ENCODE measurements at regions not wholly inside any gene's neighbourhood (a gene's known extent, or its start where the extent isn't known, plus 50 kb on each side); places are given as distances from the start of the nearest gene placed in this dataset.

GRCh38 chr9:82308836-82309235 is 320.3 kb downstream of the SPATA31D1 start (continued):
- TF ChIP-seq ZBTB33 (IDR thresholded peaks at IDR 0.05; ENCODE audit: extremely low read depth, insufficient replicate concordance, low read length), result no peak
- TF ChIP-seq POLR2AphosphoS5 (IDR thresholded peaks at IDR 0.05; ENCODE audit: low read depth, low read length), result no peak
- TF ChIP-seq, protein P1, sequence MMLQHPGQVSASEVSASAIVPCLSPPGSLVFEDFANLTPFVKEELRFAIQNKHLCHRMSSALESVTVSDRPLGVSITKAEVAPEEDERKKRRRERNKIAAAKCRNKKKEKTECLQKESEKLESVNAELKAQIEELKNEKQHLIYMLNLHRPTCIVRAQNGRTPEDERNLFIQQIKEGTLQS (IDR thresholded peaks at IDR 0.05), result no peak
- no peak for TF ChIP-seq EZH2 (IDR thresholded peaks at IDR 0.05)
- no peak for TF ChIP-seq SRF (IDR thresholded peaks at IDR 0.05; ENCODE audit: low read depth)
- TF ChIP-seq FOSL1 (IDR thresholded peaks at IDR 0.05; ENCODE audit: low read depth), result no peak
- TF ChIP-seq YY1 (IDR thresholded peaks at IDR 0.05; ENCODE audit: extremely low read depth, insufficient replicate concordance, low read depth, low read length), result no peak

GRCh38 chr9:82313697-82314096 is 325.1 kb downstream of the SPATA31D1 start:
- H3K9ac ChIP-seq (ENCODE audit: low read length), result no peak overlapping the region
- CTCF ChIA-PET, result no interaction called here
- POLR2A ChIA-PET, result no interaction called here
- ATAC-seq, result no peak
- RAD21 ChIA-PET (ENCODE audit: low non-redundant PET in 1 of 2, low total read pairs in 2 of 2, uncharacterized antibody in 2 of 2, unreplicated experiment in 2 of 2), result no interaction called here
- no peaks in the 10 kb centered on the region for H3K27me3 ChIP-seq (ENCODE audit: insufficient read depth, low read length)
- H3K9me2 ChIP-seq (ENCODE audit: insufficient read depth), result no peaks in the 10 kb centered on the region
- no peak overlapping the region for H2AFZ ChIP-seq (ENCODE audit: low read depth, low read length, poor library complexity, severe bottlenecking)
- no peak overlapping the region for H3K4me3 ChIP-seq (replicated peaks in 1 of 2; ENCODE audit: low read depth in 1 of 2, low read length in 2 of 2)
- BruUV-seq (replicated peaks), result no TSS peak
- H3K79me2 ChIP-seq (ENCODE audit: insufficient read depth, low read length), result no peaks in the 10 kb centered on the region
- no peak overlapping the region for H3K4me2 ChIP-seq (ENCODE audit: low read length)
- no peaks in the 10 kb centered on the region for H3K36me3 ChIP-seq (ENCODE audit: control insufficient read depth in 1 of 2, insufficient read depth in 2 of 2, low read length in 2 of 2)
- peaks cover 0 to 4% of the 10 kb centered on the region in 2 experiments; a peak in 1 of 4 replicates for H3K9me3 ChIP-seq (ENCODE audit: control insufficient read depth in 1 of 2, insufficient read depth in 1 of 2, low read depth in 1 of 2, low read length in 2 of 2)
- no peak overlapping the region for H3K27ac ChIP-seq (ENCODE audit: low read depth, low read length)
- H3K4me1 ChIP-seq (ENCODE audit: control insufficient read depth in 1 of 2, insufficient read depth in 2 of 2, low read length in 2 of 2), result no peaks in the 10 kb centered on the region
- no peaks in the 10 kb centered on the region for H4K20me1 ChIP-seq (ENCODE audit: insufficient read depth)
- no peak for DNase-seq (ENCODE audit: low read depth, low spot score)
- intact Hi-C loops (cut with micrococcal nuclease), result no loop called here
- TF ChIP-seq, protein P2, sequence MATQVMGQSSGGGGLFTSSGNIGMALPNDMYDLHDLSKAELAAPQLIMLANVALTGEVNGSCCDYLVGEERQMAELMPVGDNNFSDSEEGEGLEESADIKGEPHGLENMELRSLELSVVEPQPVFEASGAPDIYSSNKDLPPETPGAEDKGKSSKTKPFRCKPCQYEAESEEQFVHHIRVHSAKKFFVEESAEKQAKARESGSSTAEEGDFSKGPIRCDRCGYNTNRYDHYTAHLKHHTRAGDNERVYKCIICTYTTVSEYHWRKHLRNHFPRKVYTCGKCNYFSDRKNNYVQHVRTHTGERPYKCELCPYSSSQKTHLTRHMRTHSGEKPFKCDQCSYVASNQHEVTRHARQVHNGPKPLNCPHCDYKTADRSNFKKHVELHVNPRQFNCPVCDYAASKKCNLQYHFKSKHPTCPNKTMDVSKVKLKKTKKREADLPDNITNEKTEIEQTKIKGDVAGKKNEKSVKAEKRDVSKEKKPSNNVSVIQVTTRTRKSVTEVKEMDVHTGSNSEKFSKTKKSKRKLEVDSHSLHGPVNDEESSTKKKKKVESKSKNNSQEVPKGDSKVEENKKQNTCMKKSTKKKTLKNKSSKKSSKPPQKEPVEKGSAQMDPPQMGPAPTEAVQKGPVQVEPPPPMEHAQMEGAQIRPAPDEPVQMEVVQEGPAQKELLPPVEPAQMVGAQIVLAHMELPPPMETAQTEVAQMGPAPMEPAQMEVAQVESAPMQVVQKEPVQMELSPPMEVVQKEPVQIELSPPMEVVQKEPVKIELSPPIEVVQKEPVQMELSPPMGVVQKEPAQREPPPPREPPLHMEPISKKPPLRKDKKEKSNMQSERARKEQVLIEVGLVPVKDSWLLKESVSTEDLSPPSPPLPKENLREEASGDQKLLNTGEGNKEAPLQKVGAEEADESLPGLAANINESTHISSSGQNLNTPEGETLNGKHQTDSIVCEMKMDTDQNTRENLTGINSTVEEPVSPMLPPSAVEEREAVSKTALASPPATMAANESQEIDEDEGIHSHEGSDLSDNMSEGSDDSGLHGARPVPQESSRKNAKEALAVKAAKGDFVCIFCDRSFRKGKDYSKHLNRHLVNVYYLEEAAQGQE (IDR thresholded peaks at IDR 0.05; ENCODE audit: low read depth), result no peak
- TF ChIP-seq, protein P3, sequence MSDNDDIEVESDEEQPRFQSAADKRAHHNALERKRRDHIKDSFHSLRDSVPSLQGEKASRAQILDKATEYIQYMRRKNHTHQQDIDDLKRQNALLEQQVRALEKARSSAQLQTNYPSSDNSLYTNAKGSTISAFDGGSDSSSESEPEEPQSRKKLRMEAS (IDR thresholded peaks at IDR 0.05), result no peak
- TF ChIP-seq, protein P4, sequence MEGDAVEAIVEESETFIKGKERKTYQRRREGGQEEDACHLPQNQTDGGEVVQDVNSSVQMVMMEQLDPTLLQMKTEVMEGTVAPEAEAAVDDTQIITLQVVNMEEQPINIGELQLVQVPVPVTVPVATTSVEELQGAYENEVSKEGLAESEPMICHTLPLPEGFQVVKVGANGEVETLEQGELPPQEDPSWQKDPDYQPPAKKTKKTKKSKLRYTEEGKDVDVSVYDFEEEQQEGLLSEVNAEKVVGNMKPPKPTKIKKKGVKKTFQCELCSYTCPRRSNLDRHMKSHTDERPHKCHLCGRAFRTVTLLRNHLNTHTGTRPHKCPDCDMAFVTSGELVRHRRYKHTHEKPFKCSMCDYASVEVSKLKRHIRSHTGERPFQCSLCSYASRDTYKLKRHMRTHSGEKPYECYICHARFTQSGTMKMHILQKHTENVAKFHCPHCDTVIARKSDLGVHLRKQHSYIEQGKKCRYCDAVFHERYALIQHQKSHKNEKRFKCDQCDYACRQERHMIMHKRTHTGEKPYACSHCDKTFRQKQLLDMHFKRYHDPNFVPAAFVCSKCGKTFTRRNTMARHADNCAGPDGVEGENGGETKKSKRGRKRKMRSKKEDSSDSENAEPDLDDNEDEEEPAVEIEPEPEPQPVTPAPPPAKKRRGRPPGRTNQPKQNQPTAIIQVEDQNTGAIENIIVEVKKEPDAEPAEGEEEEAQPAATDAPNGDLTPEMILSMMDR (IDR thresholded peaks at IDR 0.05 in 2 of 3, conservative IDR thresholded peaks at IDR 0.05 in 1 of 3; ENCODE audit: borderline replicate concordance in 1 of 3, insufficient read depth in 1 of 3, low read depth in 2 of 3, low read length in 2 of 3), result no peak
- TF ChIP-seq JUND (IDR thresholded peaks at IDR 0.05), result no peak
- no peak for TF ChIP-seq YY1 (IDR thresholded peaks at IDR 0.05; ENCODE audit: extremely low read depth, insufficient replicate concordance, low read depth, low read length)
- TF ChIP-seq TCF7L2 (IDR thresholded peaks at IDR 0.05; ENCODE audit: borderline replicate concordance, extremely low read depth, insufficient read depth, insufficient read length), result no peak
- TF ChIP-seq POLR2AphosphoS5 (IDR thresholded peaks at IDR 0.05; ENCODE audit: low read depth, low read length), result no peak
- TF ChIP-seq EZH2phosphoT487 (IDR thresholded peaks at IDR 0.05; ENCODE audit: borderline replicate concordance), result no peak
- no peak for TF ChIP-seq SIN3A (IDR thresholded peaks at IDR 0.05; ENCODE audit: low read depth)
- no peak for TF ChIP-seq ELF1 (IDR thresholded peaks at IDR 0.05; ENCODE audit: borderline replicate concordance, low read depth)
- TF ChIP-seq, protein P1 (IDR thresholded peaks at IDR 0.05), result no peak
- no peak for TF ChIP-seq RAD21 (IDR thresholded peaks at IDR 0.05; ENCODE audit: low read depth)
- no peak for TF ChIP-seq ZNF274 (IDR thresholded peaks at IDR 0.05; ENCODE audit: low read depth, low read length)
